ENCODE measurements at regions not wholly inside any gene's neighbourhood (a gene's known extent, or its start where the extent isn't known, plus 50 kb on each side); places are given as distances from the start of the nearest gene placed in this dataset.
"Not testable (repeated sequence)": the region's sequence is repeated elsewhere in the genome, so short reads cannot be mapped to it uniquely, and the experiment has no call there.

GRCh38 chr2:89766141-89766990 is 1074.9 kb downstream of the RPIA start:
- H3K79me2 ChIP-seq (ENCODE audit: low read length); H3K4me3 ChIP-seq (ENCODE audit: low read length); H3K9me3 ChIP-seq (ENCODE audit: low read length); H3K9me2 ChIP-seq (replicated peaks; ENCODE audit: low read length); intact Hi-C loops (cut with micrococcal nuclease); H2AFZ ChIP-seq (ENCODE audit: low read length); H3K4me1 ChIP-seq (ENCODE audit: insufficient read depth, low read length); H3K9ac ChIP-seq (ENCODE audit: low read length); ATAC-seq; CTCF ChIA-PET; H3F3A ChIP-seq (ENCODE audit: low read length, unreplicated experiment); DNase-seq; H3K27ac ChIP-seq (ENCODE audit: low read length); H3K36me3 ChIP-seq (ENCODE audit: low read depth, low read length); POLR2A ChIA-PET (ENCODE audit: unreplicated experiment); H3K4me2 ChIP-seq (ENCODE audit: low read length); H4K20me1 ChIP-seq (ENCODE audit: low read length); BruUV-seq (replicated peaks): not testable (repeated sequence)
- H3K27me3 ChIP-seq (ENCODE audit: low read length): peaks cover 13% of the 10 kb centered on the region

DNA sequence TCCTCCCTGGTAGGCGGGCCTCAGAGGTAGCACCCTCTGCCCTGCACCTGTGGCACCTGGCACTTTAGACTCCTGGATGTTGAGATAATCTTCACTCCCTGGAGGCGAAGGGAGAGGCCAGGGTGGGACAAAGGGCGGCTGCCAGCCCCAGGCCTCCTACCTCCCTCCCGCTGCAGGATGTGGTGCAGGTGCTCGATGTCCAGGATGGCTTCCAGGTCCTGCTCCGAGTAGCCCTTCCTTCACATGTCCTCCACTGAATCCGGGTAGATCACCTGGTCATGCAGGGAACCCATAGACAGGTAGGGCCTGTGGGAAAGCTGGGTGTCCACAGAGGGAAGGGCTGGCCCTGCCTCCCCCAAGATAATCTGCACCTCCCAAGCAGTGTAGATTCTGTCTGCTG is 1075.6 kb downstream of the RPIA start:
- intact Hi-C loops (cut with micrococcal nuclease); POLR2A ChIA-PET (ENCODE audit: unreplicated experiment); H4K20me1 ChIP-seq (ENCODE audit: low read length): not testable (repeated sequence)

DNA sequence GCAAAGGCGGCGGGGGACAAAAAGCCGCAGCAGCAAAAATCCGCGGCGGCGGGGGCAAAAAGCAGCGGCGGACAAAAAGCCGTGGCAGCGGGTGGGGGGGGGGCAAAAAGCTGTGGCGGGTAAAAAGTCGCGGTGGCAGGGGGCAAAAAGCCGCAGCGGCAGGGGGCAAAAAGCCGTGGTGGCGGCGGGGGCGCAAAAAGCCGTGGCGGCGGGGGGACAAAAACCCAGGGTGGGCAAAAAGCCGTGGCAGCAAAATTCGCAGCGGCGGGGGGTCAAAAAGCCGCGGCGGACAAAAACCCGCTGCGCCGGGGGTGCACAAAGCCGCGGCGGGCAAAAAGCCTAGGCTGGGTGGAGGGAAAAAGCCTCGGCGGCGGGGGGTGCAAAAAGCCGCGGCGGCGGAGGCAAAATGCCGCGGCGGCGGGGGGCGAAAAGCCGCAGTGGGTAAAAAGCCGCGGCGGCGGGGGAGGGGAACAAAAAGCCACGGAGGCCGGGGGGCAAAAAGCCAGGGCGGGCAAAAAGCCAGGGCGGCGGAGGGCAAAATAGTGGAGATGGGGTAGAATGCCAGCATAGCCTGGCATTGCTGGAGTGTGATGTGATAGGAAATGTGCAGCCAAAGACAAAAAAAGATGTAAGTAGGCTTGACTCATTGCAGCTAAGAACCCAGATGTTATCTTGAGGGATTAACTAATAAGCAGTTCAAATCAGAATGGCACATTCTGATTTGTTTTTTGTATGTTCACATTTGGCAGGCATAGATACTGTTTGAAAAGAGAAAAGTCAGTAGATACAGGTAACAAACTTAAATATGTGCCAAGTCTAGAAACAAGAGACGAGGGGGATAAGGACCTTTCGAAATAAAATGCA is 1076.3 kb downstream of the RPIA start:
- BruUV-seq (replicated peaks): no TSS peak
- Histone ChIP-seq H2AFZ (ENCODE audit: low read length) (no peak overlapping the region), H4K20me1 (ENCODE audit: low read length) (no peaks in the 10 kb centered on the region), H3K4me1 (ENCODE audit: insufficient read depth, low read length) (no peaks in the 10 kb centered on the region), H3F3A (ENCODE audit: low read length, unreplicated experiment) (no peaks in the 10 kb centered on the region), H3K9ac (ENCODE audit: low read length) (no peak overlapping the region), H3K4me2 (ENCODE audit: low read length) (no peak overlapping the region), H3K79me2 (ENCODE audit: low read length) (no peaks in the 10 kb centered on the region), H3K27me3 (ENCODE audit: low read length) (peaks cover 13% of the 10 kb centered on the region), H3K4me3 (ENCODE audit: low read length) (no peak overlapping the region), H3K9me3 (ENCODE audit: low read length) (peaks cover 5% of the 10 kb centered on the region), H3K36me3 (ENCODE audit: low read depth, low read length) (no peaks in the 10 kb centered on the region), H3K27ac (ENCODE audit: low read length) (no peak overlapping the region), H3K9me2 (replicated peaks; ENCODE audit: low read length) (no peaks in the 10 kb centered on the region)
- ATAC-seq (no peak), DNase-seq (no peak)
- intact Hi-C loops (cut with micrococcal nuclease): no loop called here
- TF ChIP-seq EZH2phosphoT487 (IDR thresholded peaks at IDR 0.05; ENCODE audit: borderline replicate concordance, low read length) (no peak), CTCF (conservative IDR thresholded peaks at IDR 0.05; ENCODE audit: low read depth, low read length) (no peak), EZH2 (IDR thresholded peaks at IDR 0.05; ENCODE audit: low read length, unreplicated experiment) (no peak)
- ChIA-PET POLR2A (ENCODE audit: unreplicated experiment) (no interaction called here), CTCF (no interaction called here)

More for the DNA sequence above, 1075.6 kb downstream of the RPIA start:
- ATAC-seq; BruUV-seq (replicated peaks); H3K36me3 ChIP-seq (ENCODE audit: low read depth, low read length); H3K4me3 ChIP-seq (ENCODE audit: low read length); H3K9me2 ChIP-seq (replicated peaks; ENCODE audit: low read length); H3K9ac ChIP-seq (ENCODE audit: low read length); H3K27ac ChIP-seq (ENCODE audit: low read length); CTCF ChIA-PET; H3F3A ChIP-seq (ENCODE audit: low read length, unreplicated experiment); H3K4me1 ChIP-seq (ENCODE audit: insufficient read depth, low read length); H3K4me2 ChIP-seq (ENCODE audit: low read length); DNase-seq; H2AFZ ChIP-seq (ENCODE audit: low read length); H3K9me3 ChIP-seq (ENCODE audit: low read length); H3K79me2 ChIP-seq (ENCODE audit: low read length): not testable (repeated sequence)
- peaks cover 13% of the 10 kb centered on the region for H3K27me3 ChIP-seq (ENCODE audit: low read length)

Measured in PC-3 (cell line).